Mesothelial cell of epicardium (in vitro differentiated cells): ENCODE measurements at regions not wholly inside any gene's neighbourhood (a gene's known extent, or its start where the extent isn't known, plus 50 kb on each side); places are given as distances from the start of the nearest gene placed in this dataset.
A peak's percentile ranks its signal among the peaks of the same experiment; 100 is the strongest.

Source experiments
- DNase-seq, 2 experiments: peaks; one replicate each; pipeline ENCODE4 v3.0.0; 2021; ENCODE audit warnings: low spot score in 2 of 2; ENCODE audit not compliant: unreplicated experiment in 2 of 2
- H3K27ac Mint-ChIP-seq: 2 replicates; pipeline ENCODE4 v1.8.0; 2021; ENCODE audit warnings: mixed read lengths
- H3K27me3 Mint-ChIP-seq: 2 replicates; pipeline ENCODE4 v1.8.0; 2021; ENCODE audit warnings: low read depth, mixed read lengths
- H3K36me3 Mint-ChIP-seq: 2 replicates; pipeline ENCODE4 v1.8.0; 2021; ENCODE audit warnings: mixed read lengths
- H3K4me1 Mint-ChIP-seq: 2 replicates; pipeline ENCODE4 v1.8.0; 2021; ENCODE audit warnings: mixed read lengths
- H3K4me3 Mint-ChIP-seq: 2 replicates; pipeline ENCODE4 v1.8.0; 2021; ENCODE audit warnings: mild to moderate bottlenecking, moderate library complexity, mixed read lengths
- H3K9me3 Mint-ChIP-seq: 2 replicates; pipeline ENCODE4 v1.8.0; 2021; ENCODE audit warnings: mixed read lengths
- TF ChIP-seq, protein P1 (sequence below): fragments of 200-600 bp; sonication (generic); IDR thresholded peaks from one replicate; pipeline ENCODE4 v1.5.0; 2021; ENCODE audit warnings: antibody characterized with exemption; ENCODE audit not compliant: unreplicated experiment

DNA sequence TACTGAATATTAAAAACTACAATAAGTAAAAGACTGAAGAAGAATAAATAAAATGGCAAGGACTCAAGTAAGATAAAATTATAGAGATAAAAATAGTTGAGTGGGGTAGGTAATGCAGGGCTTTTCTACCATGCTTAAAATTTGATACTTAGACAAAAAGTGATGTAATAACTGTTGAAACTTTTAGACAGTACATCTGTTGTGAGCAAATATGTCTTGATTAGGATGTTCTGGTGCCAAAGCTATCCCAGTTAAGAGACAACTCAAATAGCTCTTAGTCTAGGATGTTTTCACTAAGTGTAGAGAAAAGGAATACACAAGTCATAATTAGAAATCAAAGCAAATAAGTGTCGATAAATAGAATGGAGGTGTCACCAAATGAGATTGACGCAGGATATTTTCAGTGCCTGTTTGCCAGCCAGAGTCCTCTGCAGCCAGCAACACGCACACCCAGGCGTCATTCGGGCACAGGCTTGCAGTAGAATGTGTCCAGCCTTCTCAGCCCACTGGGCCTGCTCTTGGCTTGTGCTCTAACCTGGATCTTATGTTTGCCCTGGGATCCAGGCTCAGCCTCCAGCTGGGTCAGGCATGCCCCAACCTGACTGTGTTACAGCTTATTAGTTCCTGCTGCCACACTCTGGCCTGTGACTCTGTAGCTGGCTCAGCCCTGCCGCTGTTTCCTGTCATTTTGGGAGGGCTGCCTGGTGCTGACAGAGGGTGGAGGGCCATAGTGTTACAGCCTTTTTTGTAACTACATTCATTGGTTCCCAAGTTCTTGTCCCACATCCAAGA lies 766.2 kb downstream of the PCDH17 start:
- Mint-ChIP-seq H3K4me1 (no peaks in the 10 kb centered on the region), H3K36me3 (peaks cover 2% of the 10 kb centered on the region), H3K4me3 (no peak overlapping the region), H3K9me3 (peaks cover 37% of the 10 kb centered on the region), H3K27me3 (no peaks in the 10 kb centered on the region), H3K27ac (no peak overlapping the region)
- TF ChIP-seq, protein P1, sequence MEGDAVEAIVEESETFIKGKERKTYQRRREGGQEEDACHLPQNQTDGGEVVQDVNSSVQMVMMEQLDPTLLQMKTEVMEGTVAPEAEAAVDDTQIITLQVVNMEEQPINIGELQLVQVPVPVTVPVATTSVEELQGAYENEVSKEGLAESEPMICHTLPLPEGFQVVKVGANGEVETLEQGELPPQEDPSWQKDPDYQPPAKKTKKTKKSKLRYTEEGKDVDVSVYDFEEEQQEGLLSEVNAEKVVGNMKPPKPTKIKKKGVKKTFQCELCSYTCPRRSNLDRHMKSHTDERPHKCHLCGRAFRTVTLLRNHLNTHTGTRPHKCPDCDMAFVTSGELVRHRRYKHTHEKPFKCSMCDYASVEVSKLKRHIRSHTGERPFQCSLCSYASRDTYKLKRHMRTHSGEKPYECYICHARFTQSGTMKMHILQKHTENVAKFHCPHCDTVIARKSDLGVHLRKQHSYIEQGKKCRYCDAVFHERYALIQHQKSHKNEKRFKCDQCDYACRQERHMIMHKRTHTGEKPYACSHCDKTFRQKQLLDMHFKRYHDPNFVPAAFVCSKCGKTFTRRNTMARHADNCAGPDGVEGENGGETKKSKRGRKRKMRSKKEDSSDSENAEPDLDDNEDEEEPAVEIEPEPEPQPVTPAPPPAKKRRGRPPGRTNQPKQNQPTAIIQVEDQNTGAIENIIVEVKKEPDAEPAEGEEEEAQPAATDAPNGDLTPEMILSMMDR = no peak
- DNase-seq = no peak

- H3K36me3 Mint-ChIP-seq = peaks cover 2% of the 10 kb centered on the region
- H3K27ac Mint-ChIP-seq = no peak overlapping the region
- H3K27me3 Mint-ChIP-seq = no peaks in the 10 kb centered on the region
- TF ChIP-seq, protein P1 = no peak
- H3K4me3 Mint-ChIP-seq = no peak overlapping the region
- no peaks in the 10 kb centered on the region for H3K4me1 Mint-ChIP-seq
- peaks cover 49% of the 10 kb centered on the region for H3K9me3 Mint-ChIP-seq
- no peak for DNase-seq
Measured at GRCh38 chr13:58399263-58399662, 767.7 kb downstream of the PCDH17 start.

DNA sequence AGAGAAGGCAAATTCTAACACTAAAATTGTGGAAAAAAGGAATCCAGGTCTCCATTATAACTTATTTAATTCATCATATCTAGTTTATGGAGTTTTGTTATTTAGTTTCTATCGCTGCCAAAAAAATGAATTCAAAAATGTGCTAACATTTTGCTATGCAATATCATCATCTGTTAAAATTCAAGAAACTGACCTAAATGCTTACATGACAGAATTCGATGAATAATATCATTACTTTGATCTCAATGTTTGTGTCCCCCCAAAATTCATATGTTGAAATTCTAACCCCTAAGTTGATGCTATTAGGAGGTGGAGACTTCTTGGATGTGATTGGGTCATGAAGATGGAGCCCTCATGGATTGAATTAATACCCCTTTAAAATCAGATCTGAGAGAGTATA lies 775.0 kb downstream of the PCDH17 start:
- no peak for DNase-seq
- Mint-ChIP-seq H3K27me3 (no peaks in the 10 kb centered on the region), H3K4me3 (no peak overlapping the region), H3K9me3 (peaks cover 26% of the 10 kb centered on the region), H3K27ac (no peak overlapping the region), H3K36me3 (no peaks in the 10 kb centered on the region), H3K4me1 (no peaks in the 10 kb centered on the region)
- TF ChIP-seq, protein P1 = no peak

- H3K27ac Mint-ChIP-seq = no peak overlapping the region
- H3K27me3 Mint-ChIP-seq = no peaks in the 10 kb centered on the region
- DNase-seq = no peak
- peaks cover 12% of the 10 kb centered on the region for H3K36me3 Mint-ChIP-seq
- H3K4me3 Mint-ChIP-seq = no peak overlapping the region
- peaks cover 4% of the 10 kb centered on the region for H3K4me1 Mint-ChIP-seq
- H3K9me3 Mint-ChIP-seq = peaks cover 31% of the 10 kb centered on the region
- TF ChIP-seq, protein P1 = no peak
Measured at GRCh38 chr13:58429917-58430316, 798.4 kb downstream of the PCDH17 start.

- H3K27me3 Mint-ChIP-seq = no peaks in the 10 kb centered on the region
- peaks cover 13% of the 10 kb centered on the region for H3K4me1 Mint-ChIP-seq
- H3K36me3 Mint-ChIP-seq = peaks cover 3% of the 10 kb centered on the region
- H3K27ac Mint-ChIP-seq = peak overlapping the region; percentile 18
- peaks cover 8% of the 10 kb centered on the region for H3K9me3 Mint-ChIP-seq
- H3K4me3 Mint-ChIP-seq = no peak overlapping the region
- no peak for DNase-seq
- TF ChIP-seq, protein P1 = no peak
Measured at GRCh38 chr13:58434943-58435342, 803.4 kb downstream of the PCDH17 start.
